ENCODE measurements at regions not wholly inside any gene's neighbourhood (a gene's known extent, or its start where the extent isn't known, plus 50 kb on each side); places are given as distances from the start of the nearest gene placed in this dataset.

GRCh38 chr2:106701203-106702022, 184.6 kb downstream of the ST6GAL2 start:
- TF ChIP-seq CTCF (IDR thresholded peaks at IDR 0.05) (no peak), POLR2A (IDR thresholded peaks at IDR 0.05) (no peak)
